Right ventricle myocardium superior (tissue), 1 donor: ENCODE measurements at regions not wholly inside any gene's neighbourhood (a gene's known extent, or its start where the extent isn't known, plus 50 kb on each side); places are given as distances from the start of the nearest gene placed in this dataset.

Experiments
- ATAC-seq: fragments of 200-7000 bp; cut with Tn5 transposase; one replicate; pipeline ENCODE4 v1.9.1; 2020; ENCODE audit warnings: mild to moderate bottlenecking; ENCODE audit not compliant: poor library complexity
- DNase-seq: peaks from one replicate; pipeline ENCODE4 v3.0.0-alpha.2; 2020
- intact Hi-C: fragments of 100-400 bp; cut with DNase I; formaldehyde crosslinking; loops from one replicate; pipeline ENCODE4 v1.11.2; 2022
- donor health status: DM: no; HTN: yes; CAD: no; lungs with severe emphysema.

- DNase-seq (no peak), ATAC-seq (no peak)
- intact Hi-C loops, result no loop called here
Observed at GRCh38 chr9:99414321-99414720, 192.2 kb downstream of the SEC61B start.

- ATAC-seq (no peak), DNase-seq (no peak)
- intact Hi-C loops, result no loop called here
Observed at GRCh38 chr9:99415606-99416005, 193.5 kb downstream of the SEC61B start.

- intact Hi-C loops, result no loop called here
- DNase-seq (no peak), ATAC-seq (no peak)
Observed at GRCh38 chr9:99416007-99416406, 193.9 kb downstream of the SEC61B start.

GRCh38 chr9:99419070-99419469 lies 197.0 kb downstream of the SEC61B start:
- no peak for DNase-seq
- no peak for ATAC-seq
- intact Hi-C loops, result no loop called here

GRCh38 chr9:99421369-99421768 lies 199.3 kb downstream of the SEC61B start:
- intact Hi-C loops, result no loop called here

GRCh38 chr9:99425124-99425523 lies 203.0 kb downstream of the SEC61B start:
- intact Hi-C loops, result no loop called here
- no peak for DNase-seq
- ATAC-seq, result no peak

More at GRCh38 chr9:99421369-99421768, 199.3 kb downstream of the SEC61B start:
- ATAC-seq, result peak; percentile 41
- DNase-seq, result no peak

- no peak for ATAC-seq
- intact Hi-C loops, result no loop called here
- DNase-seq, result no peak
Observed at GRCh38 chr9:99425923-99426842, 204.1 kb downstream of the SEC61B start.

- no peak for ATAC-seq
- no peak for DNase-seq
- intact Hi-C loops, result no loop called here
Observed at GRCh38 chr9:99427260-99427659, 205.2 kb downstream of the SEC61B start.

- ATAC-seq (no peak), DNase-seq (no peak)
- intact Hi-C loops, result no loop called here
Observed at GRCh38 chr9:99430301-99430700, 208.2 kb downstream of the SEC61B start.

GRCh38 chr9:99431103-99431502 lies 209.0 kb downstream of the SEC61B start:
- no peak for DNase-seq
- no peak for ATAC-seq
- intact Hi-C loops, result no loop called here

- ATAC-seq, result no peak
- intact Hi-C loops, result no loop called here
- DNase-seq, result no peak
Observed at GRCh38 chr9:99432075-99432474, 210.0 kb downstream of the SEC61B start.

- intact Hi-C loops, result no loop called here
- no peak for ATAC-seq
- no peak for DNase-seq
Observed at GRCh38 chr9:99433095-99433494, 211.0 kb downstream of the SEC61B start.

GRCh38 chr9:99433555-99433954 lies 211.5 kb downstream of the SEC61B start:
- intact Hi-C loops, result no loop called here
- ATAC-seq, result no peak
- no peak for DNase-seq

GRCh38 chr9:99436616-99437015 lies 214.5 kb downstream of the SEC61B start:
- ATAC-seq, result no peak
- DNase-seq, result no peak
- intact Hi-C loops, result no loop called here

- ATAC-seq (no peak), DNase-seq (no peak)
- intact Hi-C loops, result no loop called here
Observed at GRCh38 chr9:99437145-99437544, 215.1 kb downstream of the SEC61B start.

- no peak for DNase-seq
- intact Hi-C loops, result no loop called here
- ATAC-seq, result no peak
Observed at GRCh38 chr9:99438596-99438995, 216.5 kb downstream of the SEC61B start.

GRCh38 chr9:99441829-99442228 lies 219.7 kb downstream of the SEC61B start:
- DNase-seq (no peak), ATAC-seq (no peak)
- intact Hi-C loops, result no loop called here

GRCh38 chr9:99445371-99445891 lies 223.3 kb downstream of the SEC61B start:
- intact Hi-C loops, result no loop called here
- DNase-seq, result peak; percentile 82
- peak; percentile 98 for ATAC-seq

- peak; percentile 22 for ATAC-seq
- intact Hi-C loops, result no loop called here
Observed at GRCh38 chr9:99445920-99446319, 223.8 kb downstream of the SEC61B start.

GRCh38 chr9:99447951-99448350 lies 225.9 kb downstream of the SEC61B start:
- no peak for DNase-seq
- intact Hi-C loops, result no loop called here
- ATAC-seq, result no peak

More at GRCh38 chr9:99445920-99446319, 223.8 kb downstream of the SEC61B start:
- DNase-seq, result no peak
